ENCODE measurements at regions not wholly inside any gene's neighbourhood (a gene's known extent, or its start where the extent isn't known, plus 50 kb on each side); places are given as distances from the start of the nearest gene placed in this dataset.

- TF ChIP-seq CTCF (conservative IDR thresholded peaks at IDR 0.05; ENCODE audit: low read depth, low read length) (no peak), EZH2 (IDR thresholded peaks at IDR 0.05; ENCODE audit: borderline replicate concordance, low read depth, low read length, poor library complexity, severe bottlenecking) (no peak)
Observed at GRCh38 chr3:165919284-165919683, 82.1 kb upstream of the BCHE start.

All from A673 (cell line).